ENCODE measurements at regions not wholly inside any gene's neighbourhood (a gene's known extent, or its start where the extent isn't known, plus 50 kb on each side); places are given as distances from the start of the nearest gene placed in this dataset.
A peak's percentile ranks its signal among the peaks of the same experiment; 100 is the strongest.

DNA sequence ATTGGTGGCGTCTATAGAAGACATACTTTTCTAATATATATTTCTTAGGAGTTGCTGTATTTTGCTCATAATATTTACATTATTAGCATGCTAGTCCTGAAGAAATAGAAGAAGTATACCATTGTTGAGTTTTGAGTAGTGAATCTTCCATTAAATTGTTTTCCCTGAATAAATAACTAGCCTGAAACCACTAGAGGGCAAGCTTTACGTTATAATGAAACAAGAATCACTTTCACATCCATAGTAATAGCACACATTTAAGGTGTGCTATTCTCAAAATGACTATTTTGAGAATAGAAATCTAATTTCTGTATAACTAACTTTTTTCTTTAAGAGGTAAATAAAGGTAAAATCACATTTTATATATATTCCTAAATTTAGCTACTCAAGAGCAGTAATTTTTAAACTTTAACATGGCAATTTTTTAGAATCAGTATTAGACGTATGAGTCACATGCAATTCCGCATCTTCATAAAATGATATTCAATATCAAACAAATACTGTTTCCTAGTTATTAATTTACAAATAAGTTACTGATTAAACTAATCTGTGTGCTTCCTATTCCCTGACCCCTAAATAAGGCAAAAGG lies 213.2 kb upstream of the MANEA start:
- DNase-seq, result peak; percentile 33

DNA sequence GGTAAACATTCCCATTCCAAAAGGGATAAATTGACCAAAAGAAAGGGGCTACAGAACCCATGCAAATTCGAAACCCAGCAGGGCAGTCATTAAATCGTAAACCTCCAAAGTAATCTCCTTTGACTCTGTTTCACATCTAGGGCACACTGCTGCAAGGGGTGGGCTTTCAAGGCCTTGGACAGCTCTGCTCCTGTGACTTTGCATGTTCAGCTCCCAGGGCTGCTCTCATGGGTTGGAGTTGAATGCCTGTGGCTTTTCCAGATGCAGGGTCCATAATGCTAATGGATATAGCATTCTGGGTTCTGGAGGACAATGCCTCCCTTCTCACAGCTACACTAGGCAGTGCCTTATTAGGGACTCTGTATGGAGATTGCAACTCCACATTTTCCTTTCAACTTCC lies 211.9 kb upstream of the MANEA start:
- no peak for DNase-seq

DNA sequence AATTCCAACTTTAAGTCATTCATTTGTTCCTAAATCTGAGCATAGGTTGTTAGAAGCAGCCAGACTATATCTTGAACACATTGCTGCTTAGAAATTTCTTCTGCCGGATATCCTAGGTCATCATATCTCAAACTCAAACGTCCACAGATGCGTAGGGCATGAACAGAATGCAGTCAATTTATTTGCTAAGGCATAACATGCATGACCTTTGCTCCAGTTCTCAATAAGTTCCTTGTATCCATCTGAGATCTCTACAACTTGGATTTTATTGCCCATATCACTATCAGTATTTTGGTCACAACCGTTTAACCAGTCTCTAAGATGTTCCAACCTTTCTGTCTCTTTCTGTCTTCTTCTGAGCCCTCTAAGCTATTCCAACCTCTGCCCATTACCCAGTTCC lies 210.9 kb upstream of the MANEA start:
- no peak for DNase-seq

DNA sequence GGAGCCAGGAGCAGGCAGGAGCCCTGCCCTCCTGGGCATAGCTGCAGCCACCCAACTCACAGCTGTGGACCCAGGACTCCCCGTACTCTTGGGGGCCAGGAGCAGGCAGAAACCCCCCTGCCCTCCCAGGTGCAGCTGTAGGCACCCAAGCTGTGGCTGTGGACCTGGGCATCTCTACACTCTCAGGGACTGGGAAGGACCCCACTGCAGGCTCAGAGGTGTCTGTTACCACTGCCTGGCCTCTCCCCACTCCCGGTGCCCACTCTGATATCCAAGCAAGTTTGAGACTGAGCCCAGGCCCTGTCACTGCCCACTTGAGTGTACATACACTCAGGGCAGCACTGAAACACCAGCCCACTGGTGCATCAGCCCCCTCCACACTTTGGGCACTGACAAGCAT lies 193.5 kb upstream of the MANEA start:
- DNase-seq, result no peak

DNA sequence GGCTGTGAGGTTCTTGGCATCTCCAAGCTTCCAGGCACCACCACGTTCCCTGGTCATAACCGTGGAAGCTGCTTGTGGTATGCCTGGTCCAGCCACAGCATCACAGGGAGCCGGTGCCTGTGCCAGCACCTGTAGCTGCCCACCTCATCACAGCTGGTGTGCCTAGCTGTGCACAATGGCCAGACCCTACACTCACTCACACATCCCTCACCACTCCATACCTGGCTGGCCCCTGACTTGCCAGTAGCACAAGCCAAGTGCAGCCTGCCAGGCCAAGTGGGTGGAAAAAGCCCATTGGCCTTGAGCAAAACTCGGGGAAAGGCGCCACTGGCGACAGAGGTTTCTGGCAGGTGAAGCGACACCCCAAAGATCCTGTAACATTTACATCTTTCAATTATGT lies 192.3 kb upstream of the MANEA start:
- DNase-seq, result no peak

DNA sequence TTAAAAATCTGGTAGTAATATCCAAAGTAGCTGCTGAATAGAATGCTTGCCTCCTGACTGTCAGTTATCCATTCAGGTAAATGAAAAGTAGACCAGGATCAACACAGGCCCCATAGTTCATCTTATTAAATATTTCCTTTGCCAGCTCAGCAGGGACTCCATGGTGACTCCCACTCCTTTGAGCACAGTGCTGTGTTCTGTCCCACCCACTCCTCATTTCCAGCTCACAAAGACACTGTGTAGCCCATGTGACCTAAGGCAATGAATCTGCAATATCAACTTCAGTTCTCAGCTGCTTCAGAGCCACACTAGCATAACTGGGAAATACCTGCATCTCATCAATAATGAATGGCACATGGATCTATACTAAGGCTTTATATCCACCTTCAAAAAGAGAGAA lies 189.5 kb upstream of the MANEA start:
- DNase-seq, result no peak

DNA sequence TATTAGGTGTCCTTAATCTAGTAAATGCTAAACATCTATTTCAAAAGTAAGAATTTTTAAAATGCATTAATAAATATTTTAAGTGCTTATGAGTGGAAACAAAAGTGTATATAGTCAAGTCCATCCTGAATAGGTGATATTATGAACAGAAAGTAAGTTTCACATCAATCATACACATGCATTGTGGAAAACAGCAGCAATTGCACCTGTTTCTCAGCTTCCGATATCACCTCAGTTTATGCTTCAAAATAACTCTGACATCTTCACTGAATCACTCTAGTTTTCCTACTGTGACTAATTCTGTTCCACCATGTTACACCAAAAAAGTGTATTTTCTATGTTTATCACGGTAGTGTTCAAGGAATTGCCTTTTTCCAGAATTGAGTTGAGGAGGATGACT lies 172.6 kb upstream of the MANEA start:
- DNase-seq, result no peak

DNA sequence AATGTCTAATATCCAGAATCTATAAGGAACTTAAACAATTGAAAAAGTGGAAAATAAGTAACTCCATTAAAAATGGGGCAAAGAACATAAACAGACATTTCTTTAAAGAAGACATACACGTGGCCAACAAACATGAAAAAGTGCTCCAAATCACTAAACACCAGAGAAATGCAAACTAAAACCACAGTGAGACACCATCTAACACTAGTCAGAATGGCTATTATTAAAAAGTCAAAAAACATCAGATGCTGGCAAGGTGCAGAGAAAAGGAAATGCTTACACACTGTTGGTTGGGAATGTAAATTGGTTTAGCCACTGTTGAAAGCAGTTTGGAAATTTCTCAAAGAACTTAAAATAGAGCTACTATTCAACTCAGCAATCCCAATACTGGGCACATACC lies 169.2 kb upstream of the MANEA start:
- DNase-seq, result no peak

DNA sequence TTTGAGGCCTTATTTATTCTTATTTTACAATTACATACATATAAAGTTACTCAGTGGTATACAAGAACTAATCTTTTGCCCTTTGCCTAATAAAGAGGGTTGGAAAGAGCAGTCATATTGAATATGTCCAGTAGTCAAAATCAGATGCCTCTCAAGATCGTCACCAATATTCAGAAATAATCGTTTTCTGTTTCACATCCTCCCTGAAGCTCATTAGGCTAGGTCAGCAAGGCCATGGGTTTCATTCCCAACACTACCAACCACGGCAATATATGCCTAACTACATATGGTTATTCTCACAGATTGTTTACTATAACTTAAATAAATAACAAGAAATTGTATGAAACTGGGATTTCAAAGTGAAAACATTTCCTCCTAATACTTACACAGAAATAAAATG lies 167.2 kb upstream of the MANEA start:
- no peak for DNase-seq

DNA sequence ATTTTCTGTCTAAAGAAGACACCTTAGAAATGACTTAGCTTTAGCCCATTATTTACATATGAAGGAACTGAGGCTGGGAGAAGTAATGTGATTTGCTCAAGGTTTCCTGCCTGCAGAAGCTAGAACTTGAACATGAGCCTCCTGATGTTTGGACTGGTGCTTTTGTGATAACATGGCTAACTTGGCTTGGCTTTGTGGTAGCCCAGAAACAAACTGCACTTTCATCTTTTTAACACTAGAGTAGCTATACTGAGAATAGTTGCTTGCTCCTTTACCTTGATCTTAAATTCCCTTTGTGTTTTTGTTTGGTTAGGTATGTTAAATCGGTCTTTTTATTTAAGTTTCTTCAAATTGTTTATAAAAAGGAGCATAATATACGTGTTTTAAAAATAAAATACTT lies 163.5 kb upstream of the MANEA start:
- no peak for DNase-seq

DNA sequence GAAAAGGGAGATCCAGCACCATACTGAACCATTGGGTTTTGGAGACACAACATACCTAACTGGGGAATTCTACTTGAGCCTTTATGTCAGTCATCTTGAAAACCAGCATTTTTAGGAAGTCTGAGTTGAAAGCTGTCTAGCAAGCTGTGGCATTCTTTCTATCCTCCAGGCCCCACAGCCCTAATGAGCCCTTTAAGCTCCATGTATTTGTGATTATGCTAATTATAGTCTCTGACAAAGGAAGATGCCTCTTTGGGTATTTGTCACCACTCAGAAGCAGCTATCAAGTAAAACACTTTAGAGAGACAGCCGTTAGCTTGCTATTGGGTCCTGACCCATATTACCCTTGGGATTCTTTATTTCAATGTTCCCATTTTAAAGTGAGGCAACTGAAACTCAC lies 159.5 kb upstream of the MANEA start:
- no peak for DNase-seq

DNA sequence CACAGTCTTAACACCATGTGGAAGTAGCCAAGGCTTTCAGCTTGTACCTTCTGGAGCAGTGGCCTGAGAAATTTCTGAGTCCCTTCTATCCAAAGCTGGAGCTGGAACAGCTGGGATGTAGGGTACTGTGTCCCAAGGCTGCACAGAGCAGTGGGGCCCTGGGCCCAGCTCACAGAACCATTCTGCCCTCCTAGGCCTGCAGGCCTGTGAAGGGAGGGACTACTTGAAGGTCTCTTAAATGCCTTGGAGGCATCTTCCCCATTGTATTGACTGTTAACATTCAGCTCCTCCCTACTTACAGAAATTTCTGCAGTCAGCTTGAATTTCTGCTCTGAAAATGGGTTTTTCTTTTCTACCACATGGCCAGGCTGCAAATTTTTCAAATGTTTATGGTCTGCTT lies 156.5 kb upstream of the MANEA start:
- no peak for DNase-seq

DNA sequence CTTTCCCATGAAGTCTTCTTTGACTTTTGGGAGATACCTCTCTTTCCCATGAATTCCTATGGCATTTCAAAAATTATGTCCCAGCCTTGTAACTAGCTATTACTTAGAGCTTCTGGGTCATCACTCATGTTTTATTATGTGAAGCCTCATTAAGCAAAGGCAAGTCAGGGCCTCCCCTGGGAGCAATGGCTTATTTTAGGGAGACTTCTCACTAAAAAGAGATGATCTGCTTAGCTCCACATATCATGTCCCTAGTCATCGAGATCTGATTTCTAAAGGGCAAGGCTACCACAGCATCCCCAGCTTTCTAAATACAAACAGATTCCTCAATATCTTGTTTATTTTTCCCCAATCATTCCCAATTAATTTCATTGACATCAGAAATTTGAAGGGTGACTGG lies 154.0 kb upstream of the MANEA start:
- DNase-seq, result no peak

DNA sequence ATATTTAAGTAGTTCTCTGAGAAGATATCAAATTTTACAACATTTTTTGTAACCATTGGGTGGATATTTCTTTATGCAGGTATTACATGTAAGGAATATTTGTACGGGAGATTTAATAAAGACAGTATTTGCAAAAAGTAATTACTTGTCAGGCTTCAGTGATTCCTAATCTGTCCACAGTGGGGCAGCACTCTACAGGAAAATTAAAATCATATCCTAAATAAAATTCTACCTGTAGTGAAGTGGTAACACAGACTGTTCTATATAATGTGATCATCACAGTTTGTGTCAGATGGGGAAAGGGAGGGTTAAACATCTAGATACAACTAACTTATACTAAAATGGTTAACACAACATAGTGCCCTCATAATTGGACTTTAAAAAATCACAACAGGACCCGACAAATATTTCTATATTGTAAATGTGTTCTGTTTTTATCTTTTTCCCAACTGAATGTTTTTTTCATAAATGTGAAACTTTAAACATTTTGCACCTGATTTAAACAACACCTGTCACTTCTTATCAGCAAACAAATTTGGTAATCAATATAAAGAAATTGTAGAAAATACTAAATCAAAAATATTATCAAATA lies 145.6 kb upstream of the MANEA start:
- peak; percentile 21 for DNase-seq

DNA sequence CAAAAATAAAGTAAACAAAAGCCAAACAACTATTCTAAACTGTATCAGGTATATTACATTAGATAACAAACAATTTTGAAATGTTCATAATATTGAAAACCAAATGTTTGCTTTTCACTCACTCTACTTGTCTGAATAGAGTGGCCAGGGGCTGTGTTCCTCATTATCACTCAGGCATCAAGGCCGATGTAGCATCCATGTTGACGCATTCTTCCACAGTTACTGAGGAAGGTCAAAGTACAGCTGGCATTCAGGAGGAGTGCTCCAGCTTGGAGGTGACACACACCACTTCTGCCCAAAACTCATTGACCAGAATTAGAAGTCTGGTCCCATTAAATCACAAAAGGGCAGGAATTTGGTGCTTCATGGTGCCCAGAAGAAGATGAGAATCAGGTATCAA lies 137.6 kb upstream of the MANEA start:
- DNase-seq, result no peak

DNA sequence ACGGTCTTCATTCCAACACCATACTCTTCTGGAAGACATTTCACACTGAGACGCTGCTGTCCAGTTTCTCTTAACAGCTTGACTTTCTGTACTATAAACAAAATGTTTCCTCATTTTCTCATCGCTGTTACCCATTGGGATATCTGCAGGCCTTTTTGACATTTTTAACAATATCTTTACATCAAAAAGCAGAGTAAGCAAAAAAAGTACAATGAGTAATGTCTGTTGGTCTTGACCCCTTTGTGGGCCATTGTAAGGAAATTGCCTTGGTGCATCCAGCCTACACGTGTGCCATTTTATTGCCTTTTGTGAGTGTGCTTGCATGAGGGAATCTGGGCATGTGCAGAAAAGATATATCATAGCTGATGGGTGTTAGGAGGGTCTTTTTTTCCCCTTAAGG lies 129.1 kb upstream of the MANEA start:
- no peak for DNase-seq

DNA sequence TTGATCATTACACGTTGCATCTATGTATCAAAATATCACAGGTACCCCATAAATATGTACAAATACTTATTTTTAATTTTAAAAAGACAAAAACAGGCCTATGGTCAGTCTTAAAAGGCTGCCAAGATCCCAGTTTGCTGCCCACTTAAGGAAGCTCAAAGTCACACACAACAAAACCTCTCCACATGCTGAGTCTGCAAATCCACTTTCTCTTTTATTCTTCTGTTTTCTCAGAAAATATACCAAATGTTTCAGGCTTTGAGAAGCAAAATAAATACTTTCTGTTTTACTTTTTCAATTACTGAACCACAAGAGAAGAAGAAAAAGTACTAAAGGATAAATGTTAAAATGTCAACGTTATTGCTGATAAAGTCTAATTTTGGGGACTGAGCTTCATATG lies 107.8 kb upstream of the MANEA start:
- DNase-seq, result no peak

DNA sequence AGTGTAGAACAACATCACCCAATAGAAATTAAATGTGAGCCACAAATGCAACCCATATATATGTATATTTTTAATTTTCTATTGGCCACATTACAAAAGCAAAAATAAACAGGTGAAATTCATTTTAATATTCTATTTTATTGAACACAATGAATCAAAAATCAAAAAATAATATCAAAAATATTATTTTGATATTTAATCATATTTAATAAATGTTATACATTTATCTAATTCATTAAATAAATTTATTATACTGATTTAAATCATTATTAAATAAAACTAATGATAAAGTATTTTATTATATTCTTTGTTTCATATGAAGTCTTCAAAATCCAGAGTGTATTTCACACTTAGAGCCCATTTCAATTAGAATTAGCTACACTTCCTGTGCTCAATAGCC lies 98.4 kb upstream of the MANEA start:
- no peak for DNase-seq

DNA sequence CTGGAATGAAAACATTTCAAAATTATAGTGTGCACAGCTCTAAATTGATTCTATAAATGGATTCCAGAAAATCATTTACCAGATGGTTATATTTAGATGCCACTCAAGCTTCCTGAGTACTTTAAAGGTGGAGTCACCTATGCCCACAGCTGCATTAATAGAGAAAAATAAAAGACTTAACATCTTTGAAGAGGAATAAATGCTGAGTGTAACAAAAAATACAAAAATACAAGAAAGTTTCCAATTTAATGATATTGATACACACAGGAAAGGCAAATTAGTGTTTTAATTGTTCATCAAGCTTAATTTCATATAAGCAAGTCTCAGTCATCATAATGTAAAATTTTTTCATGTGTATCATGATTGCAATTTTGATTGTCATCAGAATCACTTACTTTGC lies 89.5 kb upstream of the MANEA start:
- no peak for DNase-seq

DNA sequence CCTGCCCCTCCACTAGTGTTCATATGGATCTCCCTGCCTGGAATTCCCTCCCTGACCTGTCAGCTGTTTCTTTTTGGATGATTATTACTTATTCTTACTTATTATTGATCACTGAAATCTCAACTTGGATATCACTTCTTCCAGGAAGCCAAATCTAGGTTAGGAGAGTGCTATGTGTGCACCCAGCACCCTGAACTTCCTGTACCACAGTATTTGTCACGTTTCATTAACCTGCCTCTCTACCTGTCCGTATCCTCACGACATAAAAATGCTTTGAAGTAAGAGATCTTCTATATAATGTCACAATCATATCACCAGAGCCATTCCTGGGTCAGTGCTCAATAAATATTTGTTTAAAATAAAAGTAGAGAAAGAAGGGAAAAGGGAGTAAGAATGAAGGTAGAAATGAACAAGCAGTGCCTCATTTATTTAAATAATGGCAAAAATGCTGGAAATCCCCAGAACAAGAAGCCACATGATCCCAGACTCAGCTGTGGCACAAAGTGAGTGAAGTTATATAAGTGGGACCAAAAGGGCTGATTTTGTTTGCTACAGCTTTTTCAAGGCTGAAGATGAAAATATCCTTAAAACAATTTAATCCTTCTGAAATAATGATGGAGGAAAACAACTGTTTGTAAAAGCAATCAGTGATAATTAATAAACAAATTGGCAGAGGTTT lies 88.0 kb upstream of the MANEA start:
- no peak for DNase-seq

DNA sequence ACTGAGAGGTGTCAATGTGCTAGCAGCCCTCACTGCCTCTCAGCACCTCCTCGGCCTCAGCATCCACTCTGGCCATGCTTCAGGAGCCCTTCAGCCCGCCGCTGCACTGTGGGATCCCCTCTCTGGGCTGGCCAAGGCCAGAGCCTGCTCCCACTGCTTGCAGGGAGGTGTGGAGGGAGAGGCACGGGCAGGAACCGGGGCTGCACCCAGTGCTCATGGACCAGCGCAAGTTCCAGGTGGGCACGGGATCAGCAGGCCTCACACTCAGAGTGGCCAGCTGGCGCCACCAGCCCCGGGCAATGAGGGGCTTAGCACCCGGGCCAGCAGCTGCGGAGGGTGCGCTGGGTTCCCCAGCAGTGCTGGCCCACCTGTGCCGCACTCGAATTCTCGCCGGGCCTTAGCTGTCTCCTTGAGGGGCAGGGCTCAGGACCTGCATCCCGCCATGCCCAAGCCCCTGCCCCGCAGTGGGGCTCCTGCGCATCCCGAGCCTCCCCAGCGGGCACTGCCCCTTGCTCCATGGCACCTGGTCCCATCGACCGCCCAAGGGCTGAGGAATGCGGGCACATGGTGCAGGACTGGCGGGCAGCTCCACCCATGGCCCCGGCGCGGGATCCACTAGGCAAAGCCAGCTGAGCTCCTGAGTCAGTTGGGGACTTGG lies 80.4 kb upstream of the MANEA start:
- DNase-seq, result no peak

DNA sequence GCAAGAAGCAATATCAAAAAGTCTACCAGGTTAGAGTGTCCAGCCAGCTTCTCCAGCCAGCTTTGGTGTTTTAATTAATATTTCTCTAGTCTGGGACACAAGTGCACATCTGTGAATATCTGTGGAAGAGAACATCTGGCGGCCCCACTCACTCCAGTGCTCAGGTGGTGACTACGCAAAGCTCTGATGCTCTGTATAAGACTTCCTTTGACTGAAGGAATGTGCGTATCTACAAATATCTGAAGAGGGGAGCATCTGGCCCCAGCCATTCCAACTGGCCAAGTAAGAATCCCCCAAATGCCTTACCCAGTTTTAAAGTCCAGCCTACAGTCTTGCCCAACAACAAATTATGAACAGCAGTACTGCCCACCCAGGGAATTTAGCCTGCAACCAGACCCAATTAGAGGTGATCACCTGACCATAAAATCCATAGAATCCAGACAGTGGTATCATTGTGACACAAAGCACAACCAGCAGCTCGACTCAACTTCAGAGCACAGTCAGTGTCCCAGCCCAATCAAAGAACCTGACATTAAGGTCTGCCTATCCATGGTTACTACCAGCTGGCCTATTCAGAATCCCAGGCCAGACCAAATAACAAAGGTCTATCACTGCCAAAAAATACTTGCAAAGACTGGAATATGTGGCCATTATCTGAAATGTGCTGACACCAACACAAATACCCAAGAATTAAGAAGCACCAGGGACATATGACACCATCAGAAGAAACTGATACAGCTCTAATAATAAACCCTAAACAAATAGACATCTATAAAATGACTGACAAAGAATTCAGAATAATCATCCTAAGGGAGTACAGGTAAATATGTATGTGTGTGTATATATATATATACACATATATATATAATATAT lies 76.1 kb upstream of the MANEA start:
- no peak for DNase-seq

DNA sequence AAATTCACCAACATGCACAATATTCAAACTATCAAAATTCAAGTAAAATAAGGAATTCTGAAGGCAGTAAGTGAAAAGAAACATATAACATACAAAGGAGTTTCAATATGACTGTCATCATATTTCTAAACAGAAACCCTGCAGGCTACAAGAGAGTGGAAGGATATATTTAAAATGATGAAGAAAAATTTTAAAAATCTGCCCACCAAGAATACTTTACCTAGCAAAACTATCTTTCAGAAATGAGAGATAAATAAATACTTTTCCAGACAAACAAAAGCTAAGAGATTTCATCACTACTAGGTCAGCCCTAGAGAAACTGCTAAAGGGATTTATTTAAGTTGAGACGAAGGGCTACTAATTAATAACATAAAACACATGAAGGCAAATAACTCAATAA lies 73.8 kb upstream of the MANEA start:
- no peak for DNase-seq

All from RPMI8226 (cell line).